ENCODE measurements at regions not wholly inside any gene's neighbourhood (a gene's known extent, or its start where the extent isn't known, plus 50 kb on each side); places are given as distances from the start of the nearest gene placed in this dataset.
A peak's percentile ranks its signal among the peaks of the same experiment; 100 is the strongest.

GRCh38 chr3:72149645-72150300 lies 364.8 kb upstream of the PROK2 start:
- H3K27ac ChIP-seq = no peak overlapping the region
- DNase-seq (ENCODE audit: low read depth, low spot score) = no peak

DNA sequence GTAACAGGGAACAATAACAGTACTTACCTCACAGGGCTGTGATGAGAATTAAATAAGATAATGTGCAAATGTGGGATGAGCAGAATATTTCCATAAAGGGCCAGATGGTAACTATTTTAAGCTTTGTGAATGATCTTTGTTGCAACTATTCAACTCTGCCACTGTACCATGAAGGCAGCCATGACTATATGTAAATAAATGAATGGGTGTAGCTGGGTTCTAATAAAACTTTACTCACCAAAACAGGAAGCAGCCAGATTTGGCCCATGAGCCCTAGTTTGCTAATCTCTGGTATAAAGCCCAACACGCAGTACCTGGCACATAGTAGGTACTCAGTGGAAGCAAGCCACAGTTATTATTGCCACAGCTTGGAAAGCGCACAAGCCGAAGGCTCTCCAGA lies 362.7 kb upstream of the PROK2 start:
- DNase-seq (ENCODE audit: low read depth, low spot score) = no peak

GRCh38 chr3:72145506-72146380 lies 360.8 kb upstream of the PROK2 start:
- DNase-seq (ENCODE audit: low read depth, low spot score) = no peak
- no peak overlapping the region for H3K27ac ChIP-seq

More for the DNA sequence above, 362.7 kb upstream of the PROK2 start:
- H3K27ac ChIP-seq = no peak overlapping the region

- no peak overlapping the region for H3K27ac ChIP-seq
- no peak for DNase-seq (ENCODE audit: low read depth, low spot score)
Observed at GRCh38 chr3:72144773-72145505, 360.0 kb upstream of the PROK2 start.

DNA sequence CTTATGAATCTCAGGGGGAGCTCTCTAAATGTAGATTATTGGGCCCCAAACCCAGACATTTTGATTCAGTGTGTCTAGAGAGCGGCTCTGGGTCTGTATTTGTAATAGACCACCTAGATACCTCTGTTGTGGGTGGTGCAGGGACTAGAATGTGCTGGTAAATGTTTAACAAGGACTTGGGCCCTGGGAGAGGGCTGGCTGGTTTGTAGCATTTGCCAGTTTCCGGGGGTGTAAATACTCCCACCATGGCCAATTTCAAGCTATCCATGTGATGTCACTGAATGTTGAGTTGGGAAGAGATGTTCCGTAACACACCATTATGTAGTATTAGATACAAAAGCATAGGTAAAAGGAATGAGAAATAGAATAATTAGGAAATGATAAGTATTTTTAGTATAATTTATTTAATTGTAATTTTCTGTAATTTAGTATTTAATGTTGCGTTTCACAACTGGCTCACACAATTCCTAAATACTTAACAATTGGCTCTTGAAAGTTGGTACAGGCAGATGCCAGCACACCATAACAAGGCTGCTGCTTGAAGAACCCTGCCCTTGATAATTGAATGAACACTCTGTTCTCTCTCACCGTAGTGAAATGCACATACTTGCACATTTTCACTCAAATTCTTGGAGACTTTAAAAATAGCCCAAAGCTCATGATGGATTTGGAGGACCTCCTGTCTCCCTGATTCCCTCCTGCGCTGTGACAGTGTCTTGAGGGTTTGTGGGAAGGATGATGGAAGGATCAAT lies 359.2 kb upstream of the PROK2 start:
- no peak for DNase-seq (ENCODE audit: low read depth, low spot score)
- no peak overlapping the region for H3K27ac ChIP-seq

GRCh38 chr3:72143322-72143721 lies 358.4 kb upstream of the PROK2 start:
- H3K27ac ChIP-seq = no peak overlapping the region
- DNase-seq (ENCODE audit: low read depth, low spot score) = no peak

DNA sequence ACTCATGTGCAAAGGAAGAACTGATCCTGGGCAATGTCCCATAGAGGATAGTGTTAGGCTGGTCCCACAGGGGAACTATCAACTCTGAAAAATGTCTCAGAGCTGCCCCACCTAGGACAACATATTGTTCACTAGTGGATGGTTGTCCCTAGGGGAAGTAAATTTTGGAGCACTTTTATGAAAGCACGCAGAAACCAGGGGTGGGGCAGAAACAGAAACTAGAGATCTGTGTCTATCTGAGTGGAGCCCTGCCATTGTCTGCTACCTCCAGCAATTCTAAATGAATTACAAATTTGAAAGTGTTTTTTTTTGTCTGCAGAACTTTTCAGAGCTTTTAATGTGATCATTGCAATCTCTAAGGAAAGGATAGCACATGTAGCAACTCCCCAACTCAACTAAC lies 357.1 kb upstream of the PROK2 start:
- H3K27ac ChIP-seq = no peak overlapping the region

DNA sequence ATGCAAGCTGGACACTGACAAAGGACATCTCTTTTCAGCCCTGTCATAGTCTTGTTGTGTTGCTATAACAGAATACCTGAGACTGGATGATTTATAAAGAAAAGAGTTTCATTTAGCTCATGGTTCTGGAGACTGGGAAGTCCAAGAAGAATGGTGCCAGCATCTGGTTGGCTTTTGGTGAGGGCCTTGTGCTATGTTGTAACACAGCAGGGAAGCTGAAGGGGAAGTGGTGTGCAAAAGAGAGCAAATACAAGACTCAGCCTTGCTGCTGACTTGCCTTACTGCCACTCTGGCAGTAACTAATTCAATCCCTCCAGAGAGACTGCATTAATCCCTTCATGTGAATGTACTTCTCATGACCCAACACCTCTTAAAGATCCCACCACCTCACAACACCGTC lies 356.3 kb upstream of the PROK2 start:
- no peak overlapping the region for H3K27ac ChIP-seq
- DNase-seq (ENCODE audit: low read depth, low spot score) = no peak

More for the DNA sequence above, 357.1 kb upstream of the PROK2 start:
- DNase-seq (ENCODE audit: low read depth, low spot score) = no peak

GRCh38 chr3:72139316-72139715 lies 354.4 kb upstream of the PROK2 start:
- DNase-seq (ENCODE audit: low read depth, low spot score) = no peak

GRCh38 chr3:72137865-72138861 lies 353.2 kb upstream of the PROK2 start:
- no peak for DNase-seq (ENCODE audit: low read depth, low spot score)
- no peak overlapping the region for H3K27ac ChIP-seq

More at GRCh38 chr3:72139316-72139715, 354.4 kb upstream of the PROK2 start:
- no peak overlapping the region for H3K27ac ChIP-seq

- no peak overlapping the region for H3K27ac ChIP-seq
- no peak for DNase-seq (ENCODE audit: low read depth, low spot score)
Observed at GRCh38 chr3:72135636-72136035, 350.7 kb upstream of the PROK2 start.

DNA sequence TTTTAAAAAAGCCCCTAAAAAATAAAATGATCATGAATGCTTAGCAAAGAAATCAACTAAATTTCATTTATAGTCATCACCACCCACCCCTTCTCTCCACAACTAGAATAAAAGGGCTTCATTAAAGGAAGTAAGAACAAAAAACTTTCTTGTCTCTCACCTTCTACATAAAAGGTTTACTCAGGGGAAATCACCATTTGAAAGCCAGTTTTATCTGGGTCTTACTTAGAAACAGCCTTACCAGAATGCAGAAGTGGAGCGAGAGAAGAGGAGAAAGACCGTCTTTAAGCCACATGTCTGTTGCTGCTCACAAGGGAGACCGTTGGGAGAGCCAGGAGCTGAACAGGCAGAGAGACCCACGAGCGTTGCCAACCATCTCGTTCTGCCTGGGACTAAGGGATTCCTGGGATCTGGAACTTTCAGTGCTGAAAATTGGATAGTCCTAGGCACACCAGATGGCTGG lies 350.1 kb upstream of the PROK2 start:
- H3K27ac ChIP-seq = no peak overlapping the region
- DNase-seq (ENCODE audit: low read depth, low spot score) = no peak

GRCh38 chr3:72133329-72134011 lies 348.5 kb upstream of the PROK2 start:
- H3K27ac ChIP-seq = no peak overlapping the region
- no peak for DNase-seq (ENCODE audit: low read depth, low spot score)

GRCh38 chr3:72131899-72132298 lies 347.0 kb upstream of the PROK2 start:
- DNase-seq (ENCODE audit: low read depth, low spot score) = no peak

GRCh38 chr3:72130565-72130964 lies 345.6 kb upstream of the PROK2 start:
- DNase-seq (ENCODE audit: low read depth, low spot score) = no peak
- no peak overlapping the region for H3K27ac ChIP-seq

More at GRCh38 chr3:72131899-72132298, 347.0 kb upstream of the PROK2 start:
- no peak overlapping the region for H3K27ac ChIP-seq

DNA sequence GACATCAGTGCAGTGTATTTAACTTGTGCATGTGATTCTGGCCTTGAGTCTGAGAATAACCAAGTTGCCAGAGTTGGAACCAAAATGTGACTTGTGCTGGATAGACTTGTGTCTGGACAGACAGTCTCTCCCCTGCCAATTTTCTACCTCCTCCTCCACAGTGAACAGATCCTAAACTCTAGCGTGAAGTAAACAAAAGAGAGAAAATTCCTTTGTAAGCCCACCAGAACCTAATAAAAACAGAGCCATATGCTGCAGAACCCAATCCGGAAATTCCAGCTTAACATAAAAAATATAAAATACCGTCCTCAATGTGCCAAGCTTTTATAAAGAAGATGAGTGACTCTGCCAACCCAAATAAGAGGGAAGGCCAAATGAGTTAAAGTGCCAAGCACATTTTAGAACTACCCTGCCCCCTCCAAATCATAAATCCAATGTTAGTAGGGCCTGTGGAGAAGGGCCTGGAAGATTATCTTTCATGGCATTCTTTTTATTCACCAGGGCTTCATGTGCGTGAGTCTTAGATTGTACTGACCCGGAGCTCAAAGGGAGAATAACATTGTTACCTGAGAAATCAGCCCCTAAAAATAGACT lies 344.6 kb upstream of the PROK2 start:
- DNase-seq (ENCODE audit: low read depth, low spot score) = no peak
- H3K27ac ChIP-seq = no peak overlapping the region

DNA sequence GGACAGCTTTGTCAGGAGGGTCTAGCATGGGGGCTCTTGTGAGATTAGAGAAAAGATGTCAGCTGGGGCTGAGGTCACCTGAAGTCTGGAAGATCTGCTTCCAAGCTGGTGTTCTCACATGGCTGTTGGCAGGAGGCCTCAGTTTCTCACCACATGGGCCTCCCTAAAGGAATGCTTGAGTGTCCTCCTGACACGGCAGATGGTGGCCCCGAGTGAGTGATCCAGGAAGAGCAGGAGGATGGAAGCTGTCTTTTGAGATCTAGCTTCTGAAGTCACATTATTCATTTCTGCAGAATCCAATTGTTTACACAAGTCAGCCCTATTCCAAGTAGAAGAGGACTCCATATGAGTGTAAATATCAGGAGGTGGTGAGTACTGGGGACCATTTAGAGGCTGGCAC lies 344.0 kb upstream of the PROK2 start:
- H3K27ac ChIP-seq = no peak overlapping the region
- no peak for DNase-seq (ENCODE audit: low read depth, low spot score)

GRCh38 chr3:72127844-72128243 lies 342.9 kb upstream of the PROK2 start:
- H3K27ac ChIP-seq = no peak overlapping the region
- DNase-seq (ENCODE audit: low read depth, low spot score) = peak; percentile 29
